ENCODE measurements at regions not wholly inside any gene's neighbourhood (a gene's known extent, or its start where the extent isn't known, plus 50 kb on each side); places are given as distances from the start of the nearest gene placed in this dataset.

- no peaks in the 10 kb centered on the region for H3K27me3 ChIP-seq (ENCODE audit: insufficient read depth)
- no peak overlapping the region for H3K27ac ChIP-seq (ENCODE audit: low read depth in 2 of 2, low read length in 1 of 2)
- H3K36me3 ChIP-seq (replicated peaks in 1 of 2; ENCODE audit: control insufficient read depth in 1 of 2, insufficient read depth in 2 of 2, low read length in 1 of 2) = no peaks in the 10 kb centered on the region
- no peaks in the 10 kb centered on the region for H4K20me1 ChIP-seq (ENCODE audit: insufficient read depth)
- ChIA-PET POLR2A (no interaction called here), CTCF (interaction anchor here (1.1 kb wide), 2 partner anchors 10 to 38 kb away, joined by 3 to 5 read pairs; no protein-coding TSS in a partner anchor)
- H3K9me3 ChIP-seq = no peaks in the 10 kb centered on the region
- TF ChIP-seq TAF1 (IDR thresholded peaks at IDR 0.05; ENCODE audit: borderline replicate concordance, low read depth, low read length) = no peak
- no peak for TF ChIP-seq ELF1 (IDR thresholded peaks at IDR 0.05)
- no peak for TF ChIP-seq EZH2phosphoT487 (IDR thresholded peaks at IDR 0.05; ENCODE audit: borderline replicate concordance, low read depth)
- TF ChIP-seq, protein P1, sequence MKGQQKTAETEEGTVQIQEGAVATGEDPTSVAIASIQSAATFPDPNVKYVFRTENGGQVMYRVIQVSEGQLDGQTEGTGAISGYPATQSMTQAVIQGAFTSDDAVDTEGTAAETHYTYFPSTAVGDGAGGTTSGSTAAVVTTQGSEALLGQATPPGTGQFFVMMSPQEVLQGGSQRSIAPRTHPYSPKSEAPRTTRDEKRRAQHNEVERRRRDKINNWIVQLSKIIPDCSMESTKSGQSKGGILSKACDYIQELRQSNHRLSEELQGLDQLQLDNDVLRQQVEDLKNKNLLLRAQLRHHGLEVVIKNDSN (IDR thresholded peaks at IDR 0.05; ENCODE audit: borderline replicate concordance, low read depth) = no peak
- TF ChIP-seq, protein P2, sequence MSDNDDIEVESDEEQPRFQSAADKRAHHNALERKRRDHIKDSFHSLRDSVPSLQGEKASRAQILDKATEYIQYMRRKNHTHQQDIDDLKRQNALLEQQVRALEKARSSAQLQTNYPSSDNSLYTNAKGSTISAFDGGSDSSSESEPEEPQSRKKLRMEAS (IDR thresholded peaks at IDR 0.05; ENCODE audit: low read depth) = no peak
- no peak for TF ChIP-seq JUND (IDR thresholded peaks at IDR 0.05)
- no peak for TF ChIP-seq RFX5 (IDR thresholded peaks at IDR 0.05; ENCODE audit: low read length)
- no peak for TF ChIP-seq PBX3 (IDR thresholded peaks at IDR 0.05)
- no peak for TF ChIP-seq CHD2 (IDR thresholded peaks at IDR 0.05; ENCODE audit: low read length, partially characterized antibody)
- TF ChIP-seq FOXM1 (IDR thresholded peaks at IDR 0.05; ENCODE audit: low read depth) = no peak
- no peaks in the 10 kb centered on the region for H3K9me2 ChIP-seq
- 48% methylated on average over 8 of the region's 23 CpGs for WGBS (ENCODE audit: low lambda C conversion rate)
- H3K9ac ChIP-seq = no peak overlapping the region
- H3K4me1 ChIP-seq (ENCODE audit: control insufficient read depth in 1 of 2, insufficient read depth in 2 of 2, low read depth in 1 of 2, low read length in 1 of 2) = peaks cover 0 to 15% of the 10 kb centered on the region in 2 experiments; a peak in 1 of 4 replicates
- H3K4me3 ChIP-seq (ENCODE audit: low read depth in 2 of 2, low read length in 1 of 2) = no peak overlapping the region
- peak; percentile 48 for DNase-seq
- no peaks in the 10 kb centered on the region for H3K79me2 ChIP-seq (ENCODE audit: insufficient read depth)
- H3F3A ChIP-seq (replicated peaks; ENCODE audit: insufficient read depth) = no peaks in the 10 kb centered on the region
- H3K4me2 ChIP-seq = no peak overlapping the region
- no peak overlapping the region for H2AFZ ChIP-seq (ENCODE audit: low read depth)
These were observed 280.0 kb upstream of the RTL1 start for GRCh38 chr14:101183376-101184103.

DNA sequence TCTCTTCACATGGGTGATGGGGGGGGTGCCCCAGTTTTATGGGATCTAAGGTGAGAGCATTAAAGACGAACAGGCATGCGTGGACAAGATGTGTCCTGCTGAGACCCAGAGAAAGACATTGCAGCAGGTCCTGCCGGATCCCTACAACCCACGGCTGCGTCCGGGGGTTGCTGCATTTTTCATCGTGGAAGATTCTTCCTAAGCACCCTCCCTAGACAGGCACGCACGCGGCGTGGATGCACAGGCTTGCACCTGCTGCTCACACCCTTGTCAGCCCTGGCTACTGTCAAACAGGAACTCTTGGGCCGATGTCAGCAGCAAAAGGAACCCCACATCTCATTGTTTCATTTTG is 280.6 kb upstream of the RTL1 start:
- WGBS (ENCODE audit: low lambda C conversion rate) = 65% methylated on average over 11 of the region's 12 CpGs
- CTCF ChIA-PET = interaction anchor here (1.1 kb wide), 1 partner anchor 38 kb away, joined by 3 read pairs; no protein-coding TSS in a partner anchor
- no peak overlapping the region for H3K4me3 ChIP-seq (ENCODE audit: low read depth in 2 of 2, low read length in 1 of 2)

More for the DNA sequence above, 280.6 kb upstream of the RTL1 start:
- Histone ChIP-seq H3K4me1 (ENCODE audit: control insufficient read depth in 1 of 2, insufficient read depth in 2 of 2, low read depth in 1 of 2, low read length in 1 of 2) (peaks cover 0 to 16% of the 10 kb centered on the region in 2 experiments; a peak in 1 of 4 replicates), H3K4me2 (no peak overlapping the region), H3K9me2 (no peaks in the 10 kb centered on the region), H3K27ac (ENCODE audit: low read depth in 2 of 2, low read length in 1 of 2) (no peak overlapping the region), H3K36me3 (replicated peaks in 1 of 2; ENCODE audit: control insufficient read depth in 1 of 2, insufficient read depth in 2 of 2, low read length in 1 of 2) (no peaks in the 10 kb centered on the region), H3K79me2 (ENCODE audit: insufficient read depth) (no peaks in the 10 kb centered on the region), H3F3A (replicated peaks; ENCODE audit: insufficient read depth) (no peaks in the 10 kb centered on the region), H2AFZ (ENCODE audit: low read depth) (no peak overlapping the region), H4K20me1 (ENCODE audit: insufficient read depth) (no peaks in the 10 kb centered on the region), H3K9me3 (no peaks in the 10 kb centered on the region), H3K27me3 (ENCODE audit: insufficient read depth) (no peaks in the 10 kb centered on the region), H3K9ac (no peak overlapping the region)
- POLR2A ChIA-PET = no interaction called here
- TF ChIP-seq MXI1 (IDR thresholded peaks at IDR 0.05; ENCODE audit: low read depth, low read length) (no peak), PBX3 (IDR thresholded peaks at IDR 0.05) (no peak), NRF1 (IDR thresholded peaks at IDR 0.05; ENCODE audit: low read depth, low read length) (no peak), RCOR1 (IDR thresholded peaks at IDR 0.05; ENCODE audit: low read length) (no peak), YY1 (IDR thresholded peaks at IDR 0.05; ENCODE audit: low read depth) (no peak), USF2 (IDR thresholded peaks at IDR 0.05; ENCODE audit: borderline replicate concordance, low read depth, low read length) (no peak), EP300 (IDR thresholded peaks at IDR 0.05; ENCODE audit: borderline replicate concordance in 1 of 2, low read depth in 1 of 2, low read length in 1 of 2) (no peak), RFX5 (IDR thresholded peaks at IDR 0.05; ENCODE audit: low read length) (no peak), FOSL2 (IDR thresholded peaks at IDR 0.05; ENCODE audit: borderline replicate concordance, low read depth) (no peak)
- TF ChIP-seq, protein P3, sequence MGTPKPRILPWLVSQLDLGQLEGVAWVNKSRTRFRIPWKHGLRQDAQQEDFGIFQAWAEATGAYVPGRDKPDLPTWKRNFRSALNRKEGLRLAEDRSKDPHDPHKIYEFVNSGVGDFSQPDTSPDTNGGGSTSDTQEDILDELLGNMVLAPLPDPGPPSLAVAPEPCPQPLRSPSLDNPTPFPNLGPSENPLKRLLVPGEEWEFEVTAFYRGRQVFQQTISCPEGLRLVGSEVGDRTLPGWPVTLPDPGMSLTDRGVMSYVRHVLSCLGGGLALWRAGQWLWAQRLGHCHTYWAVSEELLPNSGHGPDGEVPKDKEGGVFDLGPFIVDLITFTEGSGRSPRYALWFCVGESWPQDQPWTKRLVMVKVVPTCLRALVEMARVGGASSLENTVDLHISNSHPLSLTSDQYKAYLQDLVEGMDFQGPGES (IDR thresholded peaks at IDR 0.05; ENCODE audit: low read depth, low read length) = no peak
- DNase-seq = peak; percentile 14

Data from SK-N-SH (cell line).